HG02885 (cell line): ENCODE measurements at regions not wholly inside any gene's neighbourhood (a gene's known extent, or its start where the extent isn't known, plus 50 kb on each side); places are given as distances from the start of the nearest gene placed in this dataset.

ENCODE experiments used
- ATAC-seq: cut with Tn5 transposase; IDR thresholded peaks from one replicate; pipeline ENCODE4 v1.9.1; 2021; ENCODE audit warnings: mild to moderate bottlenecking; ENCODE audit not compliant: unreplicated experiment, poor library complexity

DNA sequence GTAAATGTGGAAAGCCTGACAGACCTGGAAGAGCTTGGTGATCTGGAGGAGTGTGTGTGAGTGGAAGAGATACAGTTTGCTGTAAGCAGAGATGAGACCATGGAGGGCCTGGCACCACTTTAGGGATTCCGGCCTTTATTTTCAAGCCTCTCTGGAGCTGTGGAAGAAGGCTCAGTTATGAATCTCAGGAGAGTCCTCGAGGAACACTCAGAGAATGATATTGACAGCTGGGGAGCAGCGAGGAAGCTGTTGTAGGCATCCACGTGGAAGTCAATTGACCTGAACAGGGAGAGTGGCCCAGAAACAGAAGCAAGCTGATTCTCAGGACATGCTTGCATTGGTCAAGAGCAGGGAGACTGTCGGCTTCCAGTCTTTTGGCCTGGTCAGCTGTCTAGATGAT, 108.4 kb upstream of the FOXQ1 start:
- ATAC-seq, result no peak

DNA sequence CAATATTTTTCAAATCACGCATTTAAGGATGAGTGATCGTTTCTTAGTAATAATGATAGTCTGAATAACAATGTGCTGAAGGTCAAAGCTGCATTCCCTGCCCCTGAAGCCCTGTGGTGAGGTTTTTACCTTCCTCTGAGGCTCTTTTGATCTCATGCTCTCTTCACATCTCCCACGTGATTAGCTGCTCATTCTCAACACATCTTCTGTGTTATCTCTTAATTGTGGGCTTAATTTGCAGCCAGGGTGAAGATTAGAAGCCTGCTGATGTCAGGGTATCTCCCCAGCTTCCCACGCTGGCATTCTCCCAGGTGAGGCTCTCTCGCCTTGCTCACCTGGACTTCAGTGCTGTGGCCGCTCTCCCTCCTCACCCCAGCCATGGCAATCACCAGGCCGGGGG, 109.7 kb upstream of the FOXQ1 start:
- ATAC-seq, result no peak

DNA sequence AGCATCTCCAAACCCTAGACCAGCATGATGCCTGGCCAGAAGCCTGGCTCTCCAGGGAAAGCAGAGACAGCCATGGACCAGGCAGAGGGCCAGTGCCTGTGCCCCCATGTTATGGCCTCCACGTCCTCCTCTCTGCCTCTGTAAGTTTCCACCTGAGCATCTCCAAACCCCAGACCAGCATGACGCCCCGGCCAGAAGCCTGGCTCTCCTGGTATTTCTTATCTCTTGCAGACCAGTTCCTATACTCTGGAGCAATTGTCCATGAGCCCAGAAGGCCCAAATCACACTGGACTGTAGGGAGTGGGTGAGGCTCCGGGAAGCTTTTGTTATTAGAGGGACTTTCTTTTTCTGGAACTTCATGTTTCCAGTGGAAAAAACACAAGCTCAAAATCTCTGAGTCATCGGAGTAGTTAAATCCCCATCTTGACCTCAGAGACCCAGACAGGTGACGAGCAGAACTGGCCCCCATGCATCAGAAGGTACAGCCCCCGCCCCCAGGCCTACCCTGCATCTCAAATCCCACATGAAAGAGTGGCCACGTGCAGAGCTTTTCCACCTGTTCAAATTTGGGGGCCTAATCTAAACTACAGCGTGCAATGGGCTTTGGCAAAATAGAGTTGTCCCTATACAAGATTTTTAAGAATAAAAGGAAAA, 110.2 kb upstream of the FOXQ1 start:
- no peak for ATAC-seq

GRCh38 chr6:1200409-1201101, 111.3 kb upstream of the FOXQ1 start:
- ATAC-seq, result no peak

- no peak for ATAC-seq
Observed at GRCh38 chr6:1200081-1200408, 111.9 kb upstream of the FOXQ1 start.

DNA sequence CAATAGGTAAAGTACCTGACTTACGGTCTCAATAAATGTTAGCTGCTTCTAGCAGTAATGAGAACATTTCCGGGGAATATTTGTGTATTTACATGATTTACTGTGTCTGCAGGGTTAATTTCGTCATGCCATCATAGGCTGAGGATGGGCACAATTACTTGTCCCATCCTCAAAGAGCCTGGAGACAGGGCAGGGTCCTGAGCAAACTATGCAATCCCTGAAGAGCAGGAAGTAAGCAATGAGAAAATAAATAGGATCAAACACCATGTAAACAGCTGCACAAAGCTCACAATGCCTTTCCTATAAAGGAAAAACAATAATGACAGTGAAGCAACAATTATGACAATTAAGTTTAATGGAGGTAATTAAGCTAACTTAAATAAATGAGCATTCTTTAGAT, 114.6 kb upstream of the FOXQ1 start:
- ATAC-seq, result no peak

DNA sequence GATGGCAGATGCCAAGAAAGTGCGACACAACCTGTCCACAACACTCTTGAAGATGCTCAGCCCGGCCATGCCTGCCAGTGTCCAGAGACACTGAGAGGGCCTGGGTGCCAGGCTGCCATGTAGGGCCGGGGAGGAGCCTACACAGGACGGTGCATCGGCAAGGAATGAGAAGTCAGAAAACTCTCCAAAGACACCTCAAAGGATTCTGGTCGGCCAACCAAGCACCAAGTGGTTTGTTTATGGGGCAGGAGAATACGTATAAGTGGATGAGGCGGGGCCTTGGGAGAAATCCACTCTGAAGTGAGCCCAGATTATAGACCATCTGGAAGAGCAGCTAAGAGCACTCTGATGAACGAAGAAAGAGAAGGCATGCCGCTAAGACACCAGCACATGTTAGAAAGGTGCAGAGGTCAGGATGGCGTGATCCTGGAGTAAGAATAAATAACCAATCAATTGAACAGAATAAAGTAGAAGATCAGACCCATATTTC, 120.7 kb upstream of the FOXQ1 start:
- no peak for ATAC-seq

- ATAC-seq, result no peak
Observed at GRCh38 chr6:1190366-1190765, 121.5 kb upstream of the FOXQ1 start.

GRCh38 chr6:1188199-1188598, 123.7 kb upstream of the FOXQ1 start:
- no peak for ATAC-seq

DNA sequence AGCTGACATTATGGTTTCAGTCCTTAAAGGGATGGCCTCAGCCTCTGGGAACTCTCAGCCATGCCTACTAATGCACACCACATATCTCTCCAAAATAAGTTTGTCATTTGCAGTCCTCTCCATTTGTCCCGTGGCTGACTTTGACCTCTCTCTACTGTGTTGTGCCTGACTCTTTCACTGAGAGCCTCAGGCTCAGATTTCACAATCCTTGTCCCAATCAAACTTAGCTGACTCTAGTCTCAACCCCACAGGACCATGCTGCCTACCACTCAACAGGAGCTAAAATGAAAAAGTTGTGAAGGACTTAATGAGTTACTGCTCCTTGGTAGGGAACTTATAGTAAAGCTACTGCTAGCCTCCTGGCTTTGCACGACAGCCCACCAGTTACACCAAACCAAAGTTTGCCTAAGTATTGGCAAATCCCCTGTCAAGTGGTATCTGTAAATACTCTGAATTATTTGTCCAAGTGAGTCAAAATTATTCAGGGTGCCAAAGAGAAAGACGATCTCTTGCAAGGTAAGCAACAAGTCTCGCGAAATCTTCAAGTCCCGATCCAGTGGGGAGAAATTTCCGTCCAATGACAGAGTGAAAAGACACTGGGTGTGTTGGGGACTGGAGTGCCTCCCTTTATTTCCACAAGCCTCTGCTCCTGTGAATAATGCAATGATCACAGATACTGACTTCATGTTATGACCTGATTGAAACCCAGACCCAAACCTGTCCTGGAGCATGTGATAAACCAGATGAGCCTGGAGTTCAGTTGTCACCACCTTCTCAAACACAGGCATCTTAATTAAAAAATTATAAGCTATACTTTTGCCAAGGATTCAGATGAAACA, 124.4 kb upstream of the FOXQ1 start:
- ATAC-seq, result no peak

DNA sequence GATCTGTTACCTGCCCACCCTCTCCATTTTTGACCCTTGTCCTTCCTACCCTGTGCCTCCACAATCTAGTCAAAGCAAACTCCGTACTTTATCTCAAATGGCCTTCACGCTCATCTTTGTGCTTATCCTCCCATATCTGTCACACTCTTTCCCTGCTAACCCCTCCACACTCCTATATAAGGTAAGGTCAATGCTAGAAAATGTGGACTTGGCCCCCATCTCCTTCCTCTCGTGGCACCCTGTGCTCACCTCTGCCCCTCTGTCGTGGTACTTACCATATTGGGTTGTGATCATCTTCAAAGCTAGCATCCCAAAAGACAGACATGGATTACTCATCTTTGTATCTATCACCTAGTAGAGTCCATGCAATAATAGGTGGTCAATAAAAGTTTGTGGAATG, 127.6 kb upstream of the FOXQ1 start:
- ATAC-seq, result no peak

GRCh38 chr6:1182722-1183521, 129.0 kb upstream of the FOXQ1 start:
- no peak for ATAC-seq

- no peak for ATAC-seq
Observed at GRCh38 chr6:1181939-1182605, 129.8 kb upstream of the FOXQ1 start.

DNA sequence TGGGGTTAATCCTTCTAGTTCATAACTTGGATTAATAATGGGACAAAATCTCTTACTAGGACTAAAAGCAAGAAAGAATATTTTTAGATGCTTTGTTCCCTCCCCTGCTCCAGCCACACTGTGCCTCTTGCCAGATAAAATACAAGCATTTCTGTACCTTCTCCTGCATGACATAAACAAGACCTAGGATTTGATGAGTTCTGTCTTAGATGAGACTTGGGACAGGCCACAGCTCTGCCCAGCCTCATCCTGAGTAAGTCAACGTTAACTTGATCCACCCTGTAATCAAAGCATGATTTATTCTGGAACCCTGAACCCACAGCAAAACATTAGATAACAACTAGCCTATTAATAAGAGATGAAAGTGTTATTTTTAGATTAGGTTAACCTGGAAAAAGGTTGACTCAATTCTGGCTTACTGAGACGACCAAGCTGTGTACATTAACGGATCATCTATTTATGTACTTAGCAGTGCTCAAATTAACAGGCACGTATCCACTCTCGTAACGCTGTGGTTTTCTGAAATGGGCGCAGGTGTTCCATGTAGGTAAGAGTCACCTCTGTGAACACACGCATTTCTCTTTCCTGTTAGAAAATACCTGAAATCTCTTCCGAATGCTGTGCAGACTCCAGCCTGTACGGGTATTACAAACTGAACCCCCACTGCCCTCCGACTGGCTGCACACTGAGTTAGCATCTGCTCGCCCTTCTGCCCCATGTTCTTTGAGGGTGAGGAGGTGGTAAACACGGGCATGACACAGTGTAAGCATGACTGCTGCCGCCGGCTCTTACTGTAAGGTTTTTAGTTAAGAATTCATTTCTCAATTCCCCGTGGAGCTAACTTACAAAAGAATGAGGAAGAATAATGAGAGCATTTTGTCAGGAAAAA, 132.1 kb upstream of the FOXQ1 start:
- ATAC-seq, result no peak

DNA sequence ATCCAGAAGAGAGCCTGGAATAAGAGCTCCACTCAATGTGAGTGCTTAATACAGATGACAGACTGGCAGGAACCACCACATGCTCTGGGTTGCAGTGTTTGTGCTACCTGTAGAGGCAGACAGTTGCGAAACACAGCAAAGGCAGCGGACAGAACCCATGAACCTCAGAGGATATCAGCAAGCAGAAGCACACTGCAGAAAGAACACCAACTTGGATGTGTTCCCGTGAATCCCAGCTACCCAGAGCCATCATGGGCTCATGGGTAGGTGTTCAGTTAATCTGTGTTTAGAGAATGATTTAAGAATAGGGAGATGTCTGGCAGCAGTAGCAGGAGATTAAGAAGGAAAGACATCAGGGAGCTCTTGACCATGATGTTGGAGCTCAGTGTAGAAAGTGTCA, 133.3 kb upstream of the FOXQ1 start:
- ATAC-seq, result no peak

- no peak for ATAC-seq
Observed at GRCh38 chr6:1176567-1176966, 135.3 kb upstream of the FOXQ1 start.

DNA sequence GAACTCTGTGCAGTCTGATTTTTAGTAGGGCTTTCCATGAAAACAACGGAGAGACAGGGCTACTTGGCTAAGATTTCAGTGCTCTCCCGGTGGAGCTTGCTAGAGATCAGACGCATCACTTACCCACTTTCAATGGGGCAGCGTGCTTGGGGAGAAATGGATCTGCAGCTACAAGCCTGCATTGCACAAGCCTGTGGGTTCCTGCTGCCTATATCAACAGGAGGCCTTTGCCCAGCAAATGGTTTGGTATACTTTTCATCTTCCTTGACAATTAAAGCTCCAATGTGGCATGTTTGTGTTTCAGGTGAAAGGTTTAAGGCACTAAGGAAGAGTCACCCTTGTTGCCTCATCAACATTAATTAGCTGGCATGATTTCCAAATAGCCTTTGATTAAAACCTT, 136.0 kb upstream of the FOXQ1 start:
- no peak for ATAC-seq

DNA sequence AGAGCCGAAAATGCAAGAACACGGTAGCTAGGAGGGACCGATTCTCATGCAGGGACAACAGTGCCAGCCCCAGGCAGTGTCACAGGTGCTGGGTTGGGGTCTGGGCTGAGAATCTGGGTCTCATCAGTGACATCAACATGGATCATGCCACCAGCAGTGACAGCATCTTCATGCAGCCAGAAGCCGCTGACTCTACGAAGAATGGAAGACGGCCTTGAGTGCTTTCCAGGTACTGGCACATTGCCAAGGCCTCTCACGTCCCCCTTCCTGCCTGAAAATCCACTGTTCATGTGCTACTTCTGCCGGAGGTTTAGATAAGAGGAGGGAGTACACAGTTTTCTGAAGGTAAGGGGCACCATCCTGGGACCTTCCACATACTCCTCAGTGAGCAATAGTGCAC, 141.1 kb upstream of the FOXQ1 start:
- ATAC-seq, result no peak

GRCh38 chr6:1164600-1164999, 147.3 kb upstream of the FOXQ1 start:
- no peak for ATAC-seq
